ENCODE measurements at regions not wholly inside any gene's neighbourhood (a gene's known extent, or its start where the extent isn't known, plus 50 kb on each side); places are given as distances from the start of the nearest gene placed in this dataset.
A peak's percentile ranks its signal among the peaks of the same experiment; 100 is the strongest.

DNA sequence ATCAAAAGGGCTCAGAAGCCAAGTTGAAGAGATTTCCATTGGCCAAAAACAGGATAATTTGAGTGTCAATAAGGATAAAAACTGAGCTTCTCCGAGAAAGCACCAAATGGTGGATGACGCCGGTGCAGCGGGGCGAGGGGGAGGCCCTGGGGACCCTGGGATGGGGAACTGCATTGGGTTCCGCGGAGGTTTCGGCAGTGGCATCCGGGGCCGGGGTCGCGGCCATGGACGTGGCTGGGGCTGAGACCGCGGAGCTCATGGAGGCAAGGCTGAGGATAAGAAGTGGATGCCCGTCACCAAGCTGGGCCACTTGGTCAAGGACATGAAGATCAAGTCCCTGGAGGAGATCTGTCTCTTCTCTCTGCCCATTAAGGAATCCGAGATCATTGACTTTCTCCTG, 97.2 kb downstream of the DMRTA2 start:
- H3K36me3 ChIP-seq: no peaks in the 10 kb centered on the region
- no peaks in the 10 kb centered on the region for H3K9me3 ChIP-seq (ENCODE audit: severe bottlenecking)
- H3K27ac ChIP-seq: no peak overlapping the region
- H3K27me3 ChIP-seq (ENCODE audit: insufficient read depth, low read depth, severe bottlenecking): no peaks in the 10 kb centered on the region
- no peak overlapping the region for H3K4me3 ChIP-seq (ENCODE audit: low read depth, low read length)
- TF ChIP-seq, protein P1, sequence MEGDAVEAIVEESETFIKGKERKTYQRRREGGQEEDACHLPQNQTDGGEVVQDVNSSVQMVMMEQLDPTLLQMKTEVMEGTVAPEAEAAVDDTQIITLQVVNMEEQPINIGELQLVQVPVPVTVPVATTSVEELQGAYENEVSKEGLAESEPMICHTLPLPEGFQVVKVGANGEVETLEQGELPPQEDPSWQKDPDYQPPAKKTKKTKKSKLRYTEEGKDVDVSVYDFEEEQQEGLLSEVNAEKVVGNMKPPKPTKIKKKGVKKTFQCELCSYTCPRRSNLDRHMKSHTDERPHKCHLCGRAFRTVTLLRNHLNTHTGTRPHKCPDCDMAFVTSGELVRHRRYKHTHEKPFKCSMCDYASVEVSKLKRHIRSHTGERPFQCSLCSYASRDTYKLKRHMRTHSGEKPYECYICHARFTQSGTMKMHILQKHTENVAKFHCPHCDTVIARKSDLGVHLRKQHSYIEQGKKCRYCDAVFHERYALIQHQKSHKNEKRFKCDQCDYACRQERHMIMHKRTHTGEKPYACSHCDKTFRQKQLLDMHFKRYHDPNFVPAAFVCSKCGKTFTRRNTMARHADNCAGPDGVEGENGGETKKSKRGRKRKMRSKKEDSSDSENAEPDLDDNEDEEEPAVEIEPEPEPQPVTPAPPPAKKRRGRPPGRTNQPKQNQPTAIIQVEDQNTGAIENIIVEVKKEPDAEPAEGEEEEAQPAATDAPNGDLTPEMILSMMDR (IDR thresholded peaks at IDR 0.05; ENCODE audit: low read depth, low read length): no peak
- no peak for DNase-seq

DNA sequence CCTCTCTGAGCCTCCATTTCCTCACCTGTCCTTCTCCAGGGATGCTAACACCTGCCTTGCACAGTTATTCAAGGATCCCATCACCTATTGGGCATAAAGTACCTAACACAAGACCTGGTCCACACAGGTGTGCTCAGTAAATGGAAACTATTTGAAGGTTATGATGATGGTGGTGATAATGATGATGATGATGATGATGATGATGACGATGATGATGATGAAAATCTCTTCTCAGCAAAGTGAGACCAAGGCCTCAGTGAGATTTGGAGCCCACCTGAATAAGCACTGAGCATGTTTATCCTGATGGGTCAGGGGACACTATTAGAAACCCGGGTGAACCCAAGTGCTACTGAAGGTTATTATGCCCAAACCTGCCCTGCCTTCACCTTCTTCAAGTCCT, 100.7 kb downstream of the DMRTA2 start:
- H3K27ac ChIP-seq: no peak overlapping the region
- no peak overlapping the region for H3K4me3 ChIP-seq (ENCODE audit: low read depth, low read length)
- DNase-seq: no peak
- no peaks in the 10 kb centered on the region for H3K36me3 ChIP-seq
- TF ChIP-seq, protein P1 (IDR thresholded peaks at IDR 0.05; ENCODE audit: low read depth, low read length): no peak
- H3K27me3 ChIP-seq (ENCODE audit: insufficient read depth, low read depth, severe bottlenecking): no peaks in the 10 kb centered on the region
- no peaks in the 10 kb centered on the region for H3K9me3 ChIP-seq (ENCODE audit: severe bottlenecking)

DNA sequence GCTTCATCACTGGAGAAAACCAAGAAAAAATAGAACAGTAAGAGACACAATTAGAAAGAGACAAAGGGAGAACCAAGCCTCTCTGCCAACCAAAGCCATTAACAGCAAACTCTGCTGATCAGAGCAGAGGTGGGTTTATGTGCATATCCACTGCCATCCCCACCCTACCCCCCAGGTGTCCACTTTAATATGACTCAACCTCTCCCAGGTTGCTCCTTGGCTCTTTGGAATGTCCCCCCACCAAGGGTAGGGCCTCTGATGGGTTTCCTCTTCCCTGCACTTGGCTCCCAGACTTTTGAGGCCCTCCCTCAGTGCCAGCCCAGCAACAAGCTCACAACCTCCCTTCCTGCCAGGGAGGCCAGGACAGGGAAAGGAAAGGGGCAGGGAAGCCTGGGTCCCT, 104.8 kb downstream of the DMRTA2 start:
- no peaks in the 10 kb centered on the region for H3K27me3 ChIP-seq (ENCODE audit: insufficient read depth, low read depth, severe bottlenecking)
- no peaks in the 10 kb centered on the region for H3K9me3 ChIP-seq (ENCODE audit: severe bottlenecking)
- TF ChIP-seq, protein P1 (IDR thresholded peaks at IDR 0.05; ENCODE audit: low read depth, low read length): no peak
- H3K4me3 ChIP-seq (ENCODE audit: low read depth, low read length): no peak overlapping the region
- H3K27ac ChIP-seq: no peak overlapping the region
- no peak for DNase-seq
- H3K36me3 ChIP-seq: no peaks in the 10 kb centered on the region

DNA sequence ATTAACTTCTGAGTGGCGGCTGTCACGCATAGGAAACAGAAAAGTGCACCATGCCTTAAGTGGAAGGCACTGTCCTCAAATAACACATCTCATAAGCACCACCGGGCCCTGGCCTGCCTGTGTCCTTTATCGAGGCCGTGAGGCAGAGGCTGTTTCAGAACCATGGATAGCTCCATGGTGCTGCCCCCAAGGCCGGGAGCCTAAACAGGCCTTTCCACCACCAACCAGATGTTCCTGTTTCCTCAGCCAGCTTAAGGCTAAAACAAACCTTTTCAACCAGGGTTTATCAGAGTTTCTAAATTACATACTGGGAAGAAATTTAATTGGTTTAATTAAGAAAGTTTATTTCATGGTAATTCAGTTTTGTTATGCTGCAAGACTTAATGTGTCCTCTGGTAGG, 114.4 kb downstream of the DMRTA2 start:
- no peaks in the 10 kb centered on the region for H3K9me3 ChIP-seq (ENCODE audit: severe bottlenecking)
- H3K36me3 ChIP-seq: no peaks in the 10 kb centered on the region
- H3K27ac ChIP-seq: no peak overlapping the region
- no peak overlapping the region for H3K4me3 ChIP-seq (ENCODE audit: low read depth, low read length)
- TF ChIP-seq, protein P1 (IDR thresholded peaks at IDR 0.05; ENCODE audit: low read depth, low read length): no peak
- no peak for DNase-seq
- no peaks in the 10 kb centered on the region for H3K27me3 ChIP-seq (ENCODE audit: insufficient read depth, low read depth, severe bottlenecking)

DNA sequence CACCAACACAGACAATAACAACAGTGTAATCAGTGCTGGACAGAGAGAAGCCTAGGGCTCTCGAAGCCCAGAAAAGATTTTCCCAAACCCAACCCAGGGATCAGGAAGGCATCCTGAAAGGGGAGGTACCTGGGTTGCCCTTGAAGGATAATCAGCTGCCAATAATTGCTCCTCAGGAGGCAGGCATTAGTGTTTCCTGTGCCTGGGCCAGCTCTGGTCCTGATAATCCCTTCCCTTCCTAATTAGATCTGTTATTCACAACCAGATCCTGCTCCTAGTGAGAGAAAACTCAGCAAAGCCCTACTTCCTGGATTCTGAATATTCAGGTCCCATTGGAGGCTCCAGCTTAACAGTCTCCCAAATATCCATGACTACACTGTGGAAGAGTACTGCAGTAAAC, 117.4 kb downstream of the DMRTA2 start:
- TF ChIP-seq, protein P1 (IDR thresholded peaks at IDR 0.05; ENCODE audit: low read depth, low read length): no peak
- Histone ChIP-seq H3K36me3 (no peaks in the 10 kb centered on the region), H3K9me3 (ENCODE audit: severe bottlenecking) (no peaks in the 10 kb centered on the region), H3K27ac (peak overlapping the region; percentile 36), H3K27me3 (ENCODE audit: insufficient read depth, low read depth, severe bottlenecking) (no peaks in the 10 kb centered on the region), H3K4me3 (ENCODE audit: low read depth, low read length) (no peak overlapping the region)
- peak; percentile 70 for DNase-seq

DNA sequence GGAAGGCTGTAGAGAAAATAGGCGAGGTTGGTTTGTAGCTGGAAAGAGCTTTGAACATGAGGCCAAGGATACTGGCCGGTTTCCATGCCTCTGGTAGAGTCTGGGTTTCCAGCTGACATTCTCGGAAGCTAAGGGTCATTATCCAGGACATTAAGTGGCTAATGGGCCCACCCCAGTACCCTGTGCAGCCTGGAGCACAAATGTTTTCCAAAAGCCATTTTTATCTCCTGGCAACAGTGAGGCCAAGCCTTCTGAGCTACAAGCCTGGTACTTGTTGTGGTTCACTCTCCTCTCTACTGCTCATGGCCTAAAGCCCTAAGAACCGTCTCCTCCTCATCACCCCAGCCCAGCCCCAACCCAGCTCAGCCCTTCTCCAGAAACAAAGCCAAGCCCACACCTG, 122.9 kb downstream of the DMRTA2 start:
- no peaks in the 10 kb centered on the region for H3K27me3 ChIP-seq (ENCODE audit: insufficient read depth, low read depth, severe bottlenecking)
- DNase-seq: no peak
- no peaks in the 10 kb centered on the region for H3K9me3 ChIP-seq (ENCODE audit: severe bottlenecking)
- H3K36me3 ChIP-seq: no peaks in the 10 kb centered on the region
- TF ChIP-seq, protein P1 (IDR thresholded peaks at IDR 0.05; ENCODE audit: low read depth, low read length): no peak
- no peak overlapping the region for H3K27ac ChIP-seq
- H3K4me3 ChIP-seq (ENCODE audit: low read depth, low read length): no peak overlapping the region
